SK-N-SH (cell line): ENCODE measurements at regions not wholly inside any gene's neighbourhood (a gene's known extent, or its start where the extent isn't known, plus 50 kb on each side); places are given as distances from the start of the nearest gene placed in this dataset.

Experiments used
- EZH2phosphoT487 ChIP-seq: fragments of 200-600 bp; sonication (generic); IDR thresholded peaks from 2 replicates; pipeline ENCODE4 v1.6.1; 2017; ENCODE audit warnings: low read depth, mixed run types, mild to moderate bottlenecking, antibody characterized with exemption, moderate library complexity, borderline replicate concordance
- NFIC ChIP-seq: IDR thresholded peaks from 2 replicates; pipeline ENCODE4 v1.4.0; 2012; ENCODE audit warnings: borderline replicate concordance
- RAD21 ChIP-seq: IDR thresholded peaks from 2 replicates; pipeline ENCODE4 v1.6.1; 2012; ENCODE audit warnings: mild to moderate bottlenecking, low read length
- SIN3A ChIP-seq: IDR thresholded peaks from 2 replicates; pipeline ENCODE4 v1.6.1; 2012; ENCODE audit warnings: low read depth, mild to moderate bottlenecking, low read length, moderate library complexity, borderline replicate concordance
- TAF1 ChIP-seq: IDR thresholded peaks from 2 replicates; pipeline ENCODE4 v1.6.1; 2012; ENCODE audit warnings: low read depth, mild to moderate bottlenecking, low read length, moderate library complexity, borderline replicate concordance
- TF ChIP-seq, protein P1 (sequence below): fragments of 200-600 bp; sonication (generic); IDR thresholded peaks from 2 replicates; pipeline ENCODE4 v1.6.1; 2017; ENCODE audit warnings: antibody characterized with exemption, mild to moderate bottlenecking, moderate library complexity

DNA sequence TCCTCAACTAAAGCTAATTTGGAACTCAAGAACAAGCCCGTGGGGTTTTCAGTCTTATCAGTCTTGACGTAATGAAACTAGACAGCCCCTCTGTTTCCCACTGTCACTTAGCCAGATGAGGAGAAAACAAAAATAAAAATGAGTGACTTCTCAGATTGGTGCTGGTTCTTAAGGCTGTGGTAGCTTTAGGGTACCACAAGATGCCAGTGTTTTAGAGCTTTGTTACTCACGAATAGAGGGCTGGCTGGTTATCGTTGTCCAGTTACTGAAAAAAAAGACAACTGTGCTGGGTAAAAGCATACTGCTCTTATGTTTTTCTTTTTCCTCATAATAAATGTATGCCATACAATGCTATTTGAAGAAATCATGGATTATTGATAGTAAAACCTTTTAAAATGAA is 796.7 kb downstream of the RAPGEF2 start:
- TF ChIP-seq RAD21 (peak; percentile 34; the same call in 1 of the 2 replicates), SIN3A (no peak), NFIC (no peak), TAF1 (no peak), EZH2phosphoT487 (no peak)
- TF ChIP-seq, protein P1, sequence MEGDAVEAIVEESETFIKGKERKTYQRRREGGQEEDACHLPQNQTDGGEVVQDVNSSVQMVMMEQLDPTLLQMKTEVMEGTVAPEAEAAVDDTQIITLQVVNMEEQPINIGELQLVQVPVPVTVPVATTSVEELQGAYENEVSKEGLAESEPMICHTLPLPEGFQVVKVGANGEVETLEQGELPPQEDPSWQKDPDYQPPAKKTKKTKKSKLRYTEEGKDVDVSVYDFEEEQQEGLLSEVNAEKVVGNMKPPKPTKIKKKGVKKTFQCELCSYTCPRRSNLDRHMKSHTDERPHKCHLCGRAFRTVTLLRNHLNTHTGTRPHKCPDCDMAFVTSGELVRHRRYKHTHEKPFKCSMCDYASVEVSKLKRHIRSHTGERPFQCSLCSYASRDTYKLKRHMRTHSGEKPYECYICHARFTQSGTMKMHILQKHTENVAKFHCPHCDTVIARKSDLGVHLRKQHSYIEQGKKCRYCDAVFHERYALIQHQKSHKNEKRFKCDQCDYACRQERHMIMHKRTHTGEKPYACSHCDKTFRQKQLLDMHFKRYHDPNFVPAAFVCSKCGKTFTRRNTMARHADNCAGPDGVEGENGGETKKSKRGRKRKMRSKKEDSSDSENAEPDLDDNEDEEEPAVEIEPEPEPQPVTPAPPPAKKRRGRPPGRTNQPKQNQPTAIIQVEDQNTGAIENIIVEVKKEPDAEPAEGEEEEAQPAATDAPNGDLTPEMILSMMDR = no peak
